ENCODE measurements at regions not wholly inside any gene's neighbourhood (a gene's known extent, or its start where the extent isn't known, plus 50 kb on each side); places are given as distances from the start of the nearest gene placed in this dataset.

GRCh38 chr7:118969370-118969769 lies 744.9 kb downstream of the ANKRD7 start:
- DNase-seq: no peak
- no peak overlapping the region for H3K27ac ChIP-seq (ENCODE audit: low read depth in 1 of 2, low read length in 1 of 2)
- ATAC-seq (ENCODE audit: insufficient read depth, low FRiP score): no peak
- H3K4me3 ChIP-seq: no peak overlapping the region
- no peaks in the 10 kb centered on the region for H3K9me3 ChIP-seq (ENCODE audit: control insufficient read depth in 4 of 4, insufficient read depth in 3 of 4, low read length in 3 of 4)
- H3K36me3 ChIP-seq (ENCODE audit: control insufficient read depth in 4 of 4, insufficient read depth in 4 of 4, low read length in 4 of 4): no peaks in the 10 kb centered on the region
- no peaks in the 10 kb centered on the region for H3K4me1 ChIP-seq (ENCODE audit: control insufficient read depth in 5 of 5, insufficient read depth in 5 of 5, low read length in 5 of 5)
- H3K9ac ChIP-seq (ENCODE audit: insufficient read depth in 1 of 2, low read length in 2 of 2): no peak overlapping the region
- WGBS, 2 donors: 50 to 69% methylated on average over 1 of the region's 1 CpG
- H3K27me3 ChIP-seq (ENCODE audit: control insufficient read depth in 3 of 3, insufficient read depth in 3 of 3, low read length in 2 of 3): no peaks in the 10 kb centered on the region
- no peak for TF ChIP-seq CTCF (IDR thresholded peaks at IDR 0.05; ENCODE audit: control extremely low read depth, extremely low read depth)

GRCh38 chr7:118971706-118972105 lies 747.2 kb downstream of the ANKRD7 start:
- DNase-seq (no peak), ATAC-seq (ENCODE audit: insufficient read depth, low FRiP score) (no peak)
- Histone ChIP-seq H3K9me3 (ENCODE audit: control insufficient read depth in 4 of 4, insufficient read depth in 3 of 4, low read length in 3 of 4) (no peaks in the 10 kb centered on the region), H3K27me3 (ENCODE audit: control insufficient read depth in 3 of 3, insufficient read depth in 3 of 3, low read length in 2 of 3) (no peaks in the 10 kb centered on the region), H3K9ac (ENCODE audit: insufficient read depth in 1 of 2, low read length in 2 of 2) (no peak overlapping the region), H3K4me3 (no peak overlapping the region), H3K36me3 (ENCODE audit: control insufficient read depth in 4 of 4, insufficient read depth in 4 of 4, low read length in 4 of 4) (no peaks in the 10 kb centered on the region), H3K27ac (ENCODE audit: low read depth in 1 of 2, low read length in 1 of 2) (no peak overlapping the region), H3K4me1 (ENCODE audit: control insufficient read depth in 5 of 5, insufficient read depth in 5 of 5, low read length in 5 of 5) (no peaks in the 10 kb centered on the region)
- WGBS, 2 donors: 100% methylated on average over 1 of the region's 1 CpG
- no peak for TF ChIP-seq CTCF (IDR thresholded peaks at IDR 0.05; ENCODE audit: control extremely low read depth, extremely low read depth)

GRCh38 chr7:118974836-118975235 lies 750.3 kb downstream of the ANKRD7 start:
- H3K36me3 ChIP-seq (ENCODE audit: control insufficient read depth in 4 of 4, insufficient read depth in 4 of 4, low read length in 4 of 4): no peaks in the 10 kb centered on the region
- H3K4me1 ChIP-seq (ENCODE audit: control insufficient read depth in 5 of 5, insufficient read depth in 5 of 5, low read length in 5 of 5): no peaks in the 10 kb centered on the region
- DNase-seq (no peak), ATAC-seq (ENCODE audit: insufficient read depth, low FRiP score) (no peak)
- no peak for TF ChIP-seq CTCF (IDR thresholded peaks at IDR 0.05; ENCODE audit: control extremely low read depth, extremely low read depth)
- no peaks in the 10 kb centered on the region for H3K27me3 ChIP-seq (ENCODE audit: control insufficient read depth in 3 of 3, insufficient read depth in 3 of 3, low read length in 2 of 3)
- H3K4me3 ChIP-seq: no peak overlapping the region
- WGBS, 2 donors: 87 to 91% methylated on average over 1 of the region's 1 CpG
- no peak overlapping the region for H3K9ac ChIP-seq (ENCODE audit: insufficient read depth in 1 of 2, low read length in 2 of 2)
- no peaks in the 10 kb centered on the region for H3K9me3 ChIP-seq (ENCODE audit: control insufficient read depth in 4 of 4, insufficient read depth in 3 of 4, low read length in 3 of 4)
- H3K27ac ChIP-seq (ENCODE audit: low read depth in 1 of 2, low read length in 1 of 2): no peak overlapping the region

- 72 to 88% methylated on average over 1 of the region's 1 CpG for WGBS, 2 donors
These were observed 770.8 kb downstream of the ANKRD7 start for GRCh38 chr7:118995350-118995749.

More at GRCh38 chr7:118995350-118995749, 770.8 kb downstream of the ANKRD7 start:
- H3K27ac ChIP-seq (ENCODE audit: low read depth in 1 of 2, low read length in 1 of 2): no peak overlapping the region
- TF ChIP-seq CTCF (IDR thresholded peaks at IDR 0.05; ENCODE audit: control extremely low read depth, extremely low read depth): no peak
- no peaks in the 10 kb centered on the region for H3K36me3 ChIP-seq (ENCODE audit: control insufficient read depth in 4 of 4, insufficient read depth in 4 of 4, low read length in 4 of 4)
- peaks cover 0 to 18% (median 0%) of the 10 kb centered on the region in 5 donors for H3K4me1 ChIP-seq (ENCODE audit: control insufficient read depth in 5 of 5, insufficient read depth in 5 of 5, low read length in 5 of 5)
- no peak overlapping the region for H3K9ac ChIP-seq (ENCODE audit: insufficient read depth in 1 of 2, low read length in 2 of 2)
- H3K9me3 ChIP-seq (ENCODE audit: control insufficient read depth in 4 of 4, insufficient read depth in 3 of 4, low read length in 3 of 4): no peaks in the 10 kb centered on the region
- H3K4me3 ChIP-seq: no peak overlapping the region
- DNase-seq (peak in 2 of 3 donors; percentile 87 to 92), ATAC-seq (ENCODE audit: insufficient read depth, low FRiP score) (no peak)
- H3K27me3 ChIP-seq (ENCODE audit: control insufficient read depth in 3 of 3, insufficient read depth in 3 of 3, low read length in 2 of 3): no peaks in the 10 kb centered on the region
